Neural progenitor cell (in vitro differentiated cells): ENCODE measurements at regions not wholly inside any gene's neighbourhood (a gene's known extent, or its start where the extent isn't known, plus 50 kb on each side); places are given as distances from the start of the nearest gene placed in this dataset.

Experiments used
- DNase-seq: peaks from one replicate; pipeline ENCODE4 v3.0.0-alpha.2; 2016; ENCODE audit warnings: low spot score
- H2AFZ ChIP-seq: fragments of 200-600 bp; sonication (generic); replicated peaks from 2 replicates; pipeline ENCODE4 v1.6.1; 2016; ENCODE audit warnings: antibody characterized with exemption
- H3F3A ChIP-seq: fragments of 200-600 bp; sonication (generic); 2 replicates; pipeline ENCODE4 v1.6.1; 2016; ENCODE audit warnings: antibody characterized with exemption, low read depth
- H3K27ac ChIP-seq: fragments of 200-600 bp; sonication (generic); 2 replicates; pipeline ENCODE4 v1.5.1; 2016; ENCODE audit warnings: mild to moderate bottlenecking
- H3K27me3 ChIP-seq: fragments of 200-600 bp; sonication (generic); 2 replicates; pipeline ENCODE4 v1.6.1; 2016; ENCODE audit warnings: mild to moderate bottlenecking, moderate library complexity
- H3K36me3 ChIP-seq: fragments of 200-600 bp; sonication (generic); 2 replicates; pipeline ENCODE4 v1.5.1; 2016
- H3K4me1 ChIP-seq: fragments of 200-600 bp; sonication (generic); 2 replicates; pipeline ENCODE4 v1.6.1; 2016; ENCODE audit warnings: mixed run types
- H3K4me2 ChIP-seq: fragments of 200-600 bp; sonication (generic); 2 replicates; pipeline ENCODE4 v1.6.1; 2016
- H3K4me3 ChIP-seq: fragments of 200-600 bp; sonication (generic); 2 replicates; pipeline ENCODE4 v1.5.1; 2016
- H3K79me2 ChIP-seq: fragments of 200-600 bp; sonication (generic); 2 replicates; pipeline ENCODE4 v1.6.1; 2016; ENCODE audit warnings: low read depth
- H3K9ac ChIP-seq: fragments of 200-600 bp; sonication (generic); 2 replicates; pipeline ENCODE4 v1.6.1; 2016
- H3K9me3 ChIP-seq: fragments of 200-600 bp; sonication (generic); 2 replicates; pipeline ENCODE4 v1.5.1; 2016; ENCODE audit warnings: low read depth
- H4K20me1 ChIP-seq: fragments of 200-600 bp; sonication (generic); 2 replicates; pipeline ENCODE4 v1.6.1; 2016; ENCODE audit warnings: low read depth
- H3K27ac Mint-ChIP-seq: 3 replicates; pipeline ENCODE4 v1.8.0; 2021; ENCODE audit warnings: mixed read lengths
- H3K27me3 Mint-ChIP-seq: 2 replicates; pipeline ENCODE4 v1.8.0; 2022; ENCODE audit warnings: low read depth, mild to moderate bottlenecking, inconsistent platforms, moderate library complexity, mixed read lengths; ENCODE audit not compliant: insufficient read depth
- H3K36me3 Mint-ChIP-seq: 3 replicates; pipeline ENCODE4 v1.8.0; 2021; ENCODE audit warnings: mixed read lengths
- H3K4me1 Mint-ChIP-seq: 3 replicates; pipeline ENCODE4 v1.8.0; 2021; ENCODE audit warnings: mixed read lengths
- H3K4me3 Mint-ChIP-seq: 3 replicates; pipeline ENCODE4 v1.8.0; 2021; ENCODE audit warnings: mild to moderate bottlenecking, moderate library complexity, mixed read lengths
- H3K9me3 Mint-ChIP-seq: 3 replicates; pipeline ENCODE4 v1.8.0; 2020; ENCODE audit warnings: mixed read lengths
- EZH2 ChIP-seq: fragments of 200-600 bp; sonication (generic); IDR thresholded peaks from 2 replicates; pipeline ENCODE4 v1.6.1; 2017; ENCODE audit warnings: antibody characterized with exemption, mild to moderate bottlenecking, moderate library complexity
- EZH2phosphoT487 ChIP-seq: fragments of 200-600 bp; sonication (generic); IDR thresholded peaks from 2 replicates; pipeline ENCODE4 v1.6.1; 2017; ENCODE audit warnings: antibody characterized with exemption
- TF ChIP-seq, protein P1 (sequence below): fragments of 200-600 bp; sonication (generic); IDR thresholded peaks from 2 replicates; pipeline ENCODE4 v1.5.1; 2017; ENCODE audit warnings: antibody characterized with exemption, mild to moderate bottlenecking

DNA sequence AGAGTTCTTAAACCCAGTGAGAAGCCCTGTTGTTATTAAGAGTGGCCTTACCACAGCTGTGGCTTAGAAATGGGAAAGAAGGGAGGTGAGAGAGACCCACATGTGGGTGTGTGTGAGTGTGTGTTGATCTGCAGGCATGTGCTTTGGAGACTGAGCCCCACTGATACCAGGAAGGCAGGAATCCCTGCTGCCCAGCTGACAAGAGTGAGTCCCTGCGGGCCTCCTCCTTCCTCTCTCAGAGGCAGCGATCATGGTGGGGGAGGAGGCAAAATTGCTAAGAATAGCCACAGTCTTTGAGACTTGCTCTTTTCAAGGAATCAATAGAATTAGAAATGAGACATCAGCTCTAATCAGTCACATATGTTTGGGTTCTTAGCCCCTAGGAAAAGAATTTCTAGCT lies 87.0 kb upstream of the WARS2 start:
- H3K36me3 Mint-ChIP-seq: no peaks in the 10 kb centered on the region
- no peaks in the 10 kb centered on the region for H3K36me3 ChIP-seq
- peaks cover 29% of the 10 kb centered on the region for H3K4me1 Mint-ChIP-seq
- H3K4me2 ChIP-seq: peak overlapping the region; percentile 39
- H3F3A ChIP-seq: peaks cover 13% of the 10 kb centered on the region
- H4K20me1 ChIP-seq: no peaks in the 10 kb centered on the region
- H3K4me3 Mint-ChIP-seq: peak overlapping the region; percentile 16
- peaks cover 19% of the 10 kb centered on the region for H3K4me1 ChIP-seq
- no peaks in the 10 kb centered on the region for H3K9me3 ChIP-seq
- no peak overlapping the region for H2AFZ ChIP-seq
- no peak overlapping the region for H3K4me3 ChIP-seq
- TF ChIP-seq EZH2phosphoT487: no peak
- TF ChIP-seq EZH2: no peak
- TF ChIP-seq, protein P1, sequence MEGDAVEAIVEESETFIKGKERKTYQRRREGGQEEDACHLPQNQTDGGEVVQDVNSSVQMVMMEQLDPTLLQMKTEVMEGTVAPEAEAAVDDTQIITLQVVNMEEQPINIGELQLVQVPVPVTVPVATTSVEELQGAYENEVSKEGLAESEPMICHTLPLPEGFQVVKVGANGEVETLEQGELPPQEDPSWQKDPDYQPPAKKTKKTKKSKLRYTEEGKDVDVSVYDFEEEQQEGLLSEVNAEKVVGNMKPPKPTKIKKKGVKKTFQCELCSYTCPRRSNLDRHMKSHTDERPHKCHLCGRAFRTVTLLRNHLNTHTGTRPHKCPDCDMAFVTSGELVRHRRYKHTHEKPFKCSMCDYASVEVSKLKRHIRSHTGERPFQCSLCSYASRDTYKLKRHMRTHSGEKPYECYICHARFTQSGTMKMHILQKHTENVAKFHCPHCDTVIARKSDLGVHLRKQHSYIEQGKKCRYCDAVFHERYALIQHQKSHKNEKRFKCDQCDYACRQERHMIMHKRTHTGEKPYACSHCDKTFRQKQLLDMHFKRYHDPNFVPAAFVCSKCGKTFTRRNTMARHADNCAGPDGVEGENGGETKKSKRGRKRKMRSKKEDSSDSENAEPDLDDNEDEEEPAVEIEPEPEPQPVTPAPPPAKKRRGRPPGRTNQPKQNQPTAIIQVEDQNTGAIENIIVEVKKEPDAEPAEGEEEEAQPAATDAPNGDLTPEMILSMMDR: no peak
- H3K9ac ChIP-seq: no peak overlapping the region
- no peaks in the 10 kb centered on the region for H3K9me3 Mint-ChIP-seq
- H3K27me3 Mint-ChIP-seq: peaks cover 2% of the 10 kb centered on the region
- H3K79me2 ChIP-seq: no peaks in the 10 kb centered on the region
- peak overlapping the region; percentile 96 for H3K27ac Mint-ChIP-seq
- H3K27ac ChIP-seq: peak overlapping the region; percentile 47
- DNase-seq: peak; percentile 29
- H3K27me3 ChIP-seq: no peaks in the 10 kb centered on the region

- Histone ChIP-seq H3K4me3 (no peak overlapping the region), H3K9ac (no peak overlapping the region), H2AFZ (no peak overlapping the region), H3K4me1 (peaks cover 19% of the 10 kb centered on the region), H3K27ac (no peak overlapping the region), H3F3A (peaks cover 13% of the 10 kb centered on the region), H3K36me3 (no peaks in the 10 kb centered on the region), H3K27me3 (no peaks in the 10 kb centered on the region), H3K79me2 (no peaks in the 10 kb centered on the region), H3K4me2 (peak overlapping the region; percentile 39), H4K20me1 (no peaks in the 10 kb centered on the region), H3K9me3 (no peaks in the 10 kb centered on the region)
- Mint-ChIP-seq H3K27ac (no peak overlapping the region), H3K4me1 (peaks cover 29% of the 10 kb centered on the region), H3K9me3 (no peaks in the 10 kb centered on the region), H3K4me3 (no peak overlapping the region), H3K36me3 (no peaks in the 10 kb centered on the region), H3K27me3 (peaks cover under 1% of the 10 kb centered on the region)
- TF ChIP-seq, protein P1: no peak
- TF ChIP-seq EZH2phosphoT487: no peak
- TF ChIP-seq EZH2: no peak
- DNase-seq: no peak
Observed at GRCh38 chr1:119228335-119229080, 88.1 kb upstream of the WARS2 start.

DNA sequence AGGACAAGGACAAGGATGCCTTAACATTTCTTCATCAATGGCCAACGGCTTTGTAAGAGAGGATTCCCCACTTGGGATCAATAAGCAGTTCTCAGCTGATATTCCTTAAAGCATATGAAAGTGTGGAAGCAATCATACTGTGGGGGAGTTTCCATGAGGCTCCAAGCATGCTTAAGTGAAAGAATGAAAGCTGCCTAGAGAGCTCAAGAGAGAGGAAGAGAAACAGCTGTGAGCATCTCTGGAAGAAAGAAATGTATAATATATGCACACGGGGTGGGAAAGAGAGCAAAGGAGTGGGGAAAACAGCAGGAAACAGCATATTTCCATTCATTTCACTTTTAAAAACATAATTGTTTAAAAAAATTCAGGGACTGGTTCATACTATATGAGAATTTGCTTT lies 94.7 kb upstream of the WARS2 start:
- no peak overlapping the region for H3K4me2 ChIP-seq
- H2AFZ ChIP-seq: no peak overlapping the region
- H3K4me3 ChIP-seq: no peak overlapping the region
- peaks cover 2% of the 10 kb centered on the region for H3K36me3 Mint-ChIP-seq
- no peaks in the 10 kb centered on the region for H3K4me1 ChIP-seq
- DNase-seq: no peak
- no peaks in the 10 kb centered on the region for H3K9me3 Mint-ChIP-seq
- no peaks in the 10 kb centered on the region for H3F3A ChIP-seq
- H3K27ac ChIP-seq: no peak overlapping the region
- no peaks in the 10 kb centered on the region for H3K27me3 Mint-ChIP-seq
- peaks cover 9% of the 10 kb centered on the region for H3K4me1 Mint-ChIP-seq
- no peaks in the 10 kb centered on the region for H3K27me3 ChIP-seq
- H3K79me2 ChIP-seq: no peaks in the 10 kb centered on the region
- H3K9me3 ChIP-seq: no peaks in the 10 kb centered on the region
- TF ChIP-seq, protein P1: no peak
- no peak for TF ChIP-seq EZH2phosphoT487
- TF ChIP-seq EZH2: no peak
- no peak overlapping the region for H3K9ac ChIP-seq
- no peaks in the 10 kb centered on the region for H4K20me1 ChIP-seq
- H3K27ac Mint-ChIP-seq: no peak overlapping the region
- H3K36me3 ChIP-seq: no peaks in the 10 kb centered on the region
- no peak overlapping the region for H3K4me3 Mint-ChIP-seq
